Neuronal stem cell (in vitro differentiated cells): ENCODE measurements at regions not wholly inside any gene's neighbourhood (a gene's known extent, or its start where the extent isn't known, plus 50 kb on each side); places are given as distances from the start of the nearest gene placed in this dataset.

ENCODE experiments used
- DNase-seq: peaks from one replicate; pipeline ENCODE4 v3.0.0-alpha.2; 2013; ENCODE audit warnings: low spot score
- H2AFZ ChIP-seq: one replicate; pipeline ENCODE4 v1.6.1; 2013; ENCODE audit warnings: mild to moderate bottlenecking, low read length, inconsistent platforms
- H2AK5ac ChIP-seq: 2 replicates; pipeline ENCODE4 v1.6.1; 2013; ENCODE audit warnings: low read depth, mild to moderate bottlenecking, inconsistent platforms, low read length, moderate library complexity, mixed read lengths
- H2BK120ac ChIP-seq: 2 replicates; pipeline ENCODE4 v1.6.1; 2013; ENCODE audit warnings: low read depth, mild to moderate bottlenecking, inconsistent platforms, low read length, moderate library complexity, mixed read lengths
- H2BK12ac ChIP-seq: one replicate; pipeline ENCODE4 v1.6.1; 2013; ENCODE audit warnings: low read length, inconsistent platforms
- H2BK15ac ChIP-seq: 2 replicates; pipeline ENCODE4 v1.6.1; 2013; ENCODE audit warnings: mild to moderate bottlenecking, low read length, inconsistent platforms, mixed read lengths
- H2BK5ac ChIP-seq: one replicate; pipeline ENCODE4 v1.6.1; 2013; ENCODE audit warnings: inconsistent platforms, mild to moderate bottlenecking, low read length, moderate library complexity
- H3K14ac ChIP-seq: one replicate; pipeline ENCODE4 v1.6.1; 2013; ENCODE audit warnings: low read length, inconsistent platforms
- H3K18ac ChIP-seq: 2 replicates; pipeline ENCODE4 v1.6.1; 2013; ENCODE audit warnings: low read length, inconsistent platforms
- H3K23ac ChIP-seq: 2 replicates; pipeline ENCODE4 v1.6.1; 2013; ENCODE audit warnings: low read depth, mild to moderate bottlenecking, mixed read lengths, low read length, inconsistent platforms; ENCODE audit not compliant: poor library complexity
- H3K27ac ChIP-seq: replicated peaks from 3 replicates; pipeline ENCODE4 v1.5.1; 2013; ENCODE audit warnings: low read length, inconsistent platforms
- H3K27me3 ChIP-seq, 3 experiments: 2 replicates each; pipeline ENCODE4 v1.6.1; 2013; ENCODE audit warnings: low read length in 3 of 3, mild to moderate bottlenecking in 2 of 3, inconsistent platforms in 1 of 3, low read depth in 1 of 3, mixed read lengths in 1 of 3, moderate library complexity in 1 of 3; ENCODE audit not compliant: control insufficient read depth in 3 of 3, insufficient read depth in 3 of 3
- H3K36me3 ChIP-seq, 2 donors: replicated peaks in 1 of 2; 2 replicates each; pipeline ENCODE4 v1.6.1; 2013; ENCODE audit warnings: low read length in 2 of 2; ENCODE audit not compliant: control insufficient read depth in 2 of 2, insufficient read depth in 2 of 2
- H3K4ac ChIP-seq: 2 replicates; pipeline ENCODE4 v1.6.1; 2013; ENCODE audit warnings: inconsistent platforms, mild to moderate bottlenecking, low read length, moderate library complexity
- H3K4me1 ChIP-seq, 2 donors: 1 replicate in 1 of 2; 2 replicates in 1 of 2; pipeline ENCODE4 v1.6.1; 2013; ENCODE audit warnings: low read length in 2 of 2, low read depth in 1 of 2; ENCODE audit not compliant: control insufficient read depth in 2 of 2, insufficient read depth in 1 of 2
- H3K4me2 ChIP-seq: one replicate; pipeline ENCODE4 v1.6.1; 2013; ENCODE audit warnings: mild to moderate bottlenecking, low read length, inconsistent platforms; ENCODE audit not compliant: insufficient read depth, poor library complexity, severe bottlenecking
- H3K4me3 ChIP-seq, 2 donors: 2 replicates each; pipeline ENCODE4 v1.5.1; 2013; ENCODE audit warnings: low read length in 2 of 2, mild to moderate bottlenecking in 2 of 2, inconsistent platforms in 1 of 2, moderate library complexity in 1 of 2
- H3K79me1 ChIP-seq: one replicate; pipeline ENCODE4 v1.6.1; 2013; ENCODE audit warnings: low read depth, mild to moderate bottlenecking, inconsistent platforms, low read length, moderate library complexity
- H3K9ac ChIP-seq: one replicate; pipeline ENCODE4 v1.6.1; 2013; ENCODE audit warnings: mild to moderate bottlenecking, low read depth, low read length, inconsistent platforms; ENCODE audit not compliant: poor library complexity
- H3K9me3 ChIP-seq, 2 donors: replicated peaks in 1 of 2; 2 replicates each; pipeline versions ENCODE3 to v1.6.1; 2013; ENCODE audit warnings: low read length in 2 of 2, mild to moderate bottlenecking in 2 of 2, inconsistent platforms in 1 of 2, low read depth in 1 of 2, mixed read lengths in 1 of 2, moderate library complexity in 1 of 2; ENCODE audit not compliant: control insufficient read depth in 2 of 2, insufficient read depth in 1 of 2
- H4K8ac ChIP-seq: one replicate; pipeline ENCODE4 v1.6.1; 2013; ENCODE audit warnings: low read depth, mild to moderate bottlenecking, inconsistent platforms, low read length, moderate library complexity
- H4K91ac ChIP-seq: one replicate; pipeline ENCODE4 v1.6.1; 2013; ENCODE audit warnings: low read length, low read depth, mild to moderate bottlenecking, inconsistent platforms; ENCODE audit not compliant: poor library complexity
- WGBS, 2 donors: extraction: QIAGEN DNeasy Blood & Tissue Kit; methylation state at CpG; one replicate each; pipeline ENCODE4 v1.1.7; 2013; ENCODE audit warnings: missing lambda C conversion rate in 2 of 2, mixed read lengths in 1 of 2; ENCODE audit not compliant: insufficient read length in 2 of 2, insufficient replicate concordance in 1 of 2; ENCODE audit errors: extremely low coverage in 2 of 2; 5-methylcytosine and 5-hydroxymethylcytosine counted together

- Histone ChIP-seq H3K4me1 (no peaks in the 10 kb centered on the region), H2BK120ac (no peak overlapping the region), H3K79me1 (no peaks in the 10 kb centered on the region)
Measured at GRCh38 chr4:64975177-64975576, 565.9 kb upstream of the TECRL start.

GRCh38 chr4:64969081-64969480 is 559.8 kb upstream of the TECRL start:
- no CpG with 5 or more reads among the region's 3 CpGs for WGBS, 2 donors

More at GRCh38 chr4:64975177-64975576, 565.9 kb upstream of the TECRL start:
- DNase-seq = no peak
- no peak overlapping the region for H2BK12ac ChIP-seq
- H3K23ac ChIP-seq = no peak overlapping the region
- H3K27ac ChIP-seq = no peak overlapping the region
- no peak overlapping the region for H4K91ac ChIP-seq
- no peak overlapping the region for H2BK15ac ChIP-seq
- no peak overlapping the region for H2BK5ac ChIP-seq
- H2AK5ac ChIP-seq = no peak overlapping the region
- no peak overlapping the region for H3K18ac ChIP-seq
- no peak overlapping the region for H3K9ac ChIP-seq
- H4K8ac ChIP-seq = no peak overlapping the region
- no peaks in the 10 kb centered on the region for H3K36me3 ChIP-seq
- no peaks in the 10 kb centered on the region for H3K9me3 ChIP-seq
- no peak overlapping the region for H3K14ac ChIP-seq
- H3K27me3 ChIP-seq = no peaks in the 10 kb centered on the region
- no peak overlapping the region for H3K4ac ChIP-seq
- H3K4me2 ChIP-seq = no peak overlapping the region
- H3K4me3 ChIP-seq = no peak overlapping the region
- no peak overlapping the region for H2AFZ ChIP-seq

GRCh38 chr4:64967286-64967685 is 558.0 kb upstream of the TECRL start:
- H2AK5ac ChIP-seq = no peak overlapping the region
- H3K27me3 ChIP-seq = no peaks in the 10 kb centered on the region
- H4K91ac ChIP-seq = no peak overlapping the region
- no peaks in the 10 kb centered on the region for H3K4me1 ChIP-seq
- H3K23ac ChIP-seq = no peak overlapping the region
- no peak overlapping the region for H2BK5ac ChIP-seq
- no peak overlapping the region for H3K27ac ChIP-seq
- no peak overlapping the region for H3K14ac ChIP-seq
- H2BK15ac ChIP-seq = no peak overlapping the region
- no CpG with 5 or more reads among the region's 2 CpGs for WGBS, 2 donors
- H3K4me2 ChIP-seq = no peak overlapping the region
- H3K4ac ChIP-seq = no peak overlapping the region
- no peak overlapping the region for H3K4me3 ChIP-seq
- DNase-seq = no peak
- H2BK12ac ChIP-seq = no peak overlapping the region
- no peak overlapping the region for H2BK120ac ChIP-seq
- no peaks in the 10 kb centered on the region for H3K36me3 ChIP-seq
- H3K18ac ChIP-seq = no peak overlapping the region
- H3K79me1 ChIP-seq = no peaks in the 10 kb centered on the region
- no peak overlapping the region for H2AFZ ChIP-seq
- peaks cover 0 to 3% of the 10 kb centered on the region in 2 donors for H3K9me3 ChIP-seq
- H3K9ac ChIP-seq = no peak overlapping the region
- no peak overlapping the region for H4K8ac ChIP-seq

More at GRCh38 chr4:64969081-64969480, 559.8 kb upstream of the TECRL start:
- Histone ChIP-seq H3K23ac (no peak overlapping the region), H4K8ac (no peak overlapping the region), H3K4ac (no peak overlapping the region), H2BK120ac (no peak overlapping the region), H3K14ac (no peak overlapping the region), H3K9me3 (peaks cover 0 to 3% of the 10 kb centered on the region in 2 donors), H2BK5ac (no peak overlapping the region), H2AFZ (no peak overlapping the region), H3K27ac (no peak overlapping the region), H3K4me2 (no peak overlapping the region), H3K4me1 (no peaks in the 10 kb centered on the region), H3K79me1 (no peaks in the 10 kb centered on the region), H3K9ac (no peak overlapping the region), H3K4me3 (no peak overlapping the region), H2BK12ac (no peak overlapping the region), H2AK5ac (no peak overlapping the region), H2BK15ac (no peak overlapping the region), H3K18ac (no peak overlapping the region), H4K91ac (no peak overlapping the region), H3K36me3 (no peaks in the 10 kb centered on the region), H3K27me3 (no peaks in the 10 kb centered on the region)
- no peak for DNase-seq

GRCh38 chr4:64960516-64960915 is 551.3 kb upstream of the TECRL start:
- Histone ChIP-seq H3K36me3 (no peaks in the 10 kb centered on the region), H3K14ac (no peak overlapping the region), H3K27me3 (no peaks in the 10 kb centered on the region), H2BK120ac (no peak overlapping the region), H3K9me3 (no peaks in the 10 kb centered on the region), H3K27ac (no peak overlapping the region), H3K79me1 (no peaks in the 10 kb centered on the region), H2BK15ac (no peak overlapping the region), H2BK5ac (no peak overlapping the region), H3K4ac (no peak overlapping the region), H3K18ac (no peak overlapping the region), H3K9ac (no peak overlapping the region), H2AK5ac (no peak overlapping the region), H2AFZ (no peak overlapping the region), H4K91ac (no peak overlapping the region), H3K4me3 (no peak overlapping the region), H3K23ac (no peak overlapping the region), H3K4me2 (no peak overlapping the region), H4K8ac (no peak overlapping the region), H3K4me1 (no peaks in the 10 kb centered on the region), H2BK12ac (no peak overlapping the region)
- DNase-seq = no peak
- WGBS, 2 donors = no CpG with 5 or more reads among the region's 4 CpGs
